MM.1S (cell line): ENCODE measurements at regions not wholly inside any gene's neighbourhood (a gene's known extent, or its start where the extent isn't known, plus 50 kb on each side); places are given as distances from the start of the nearest gene placed in this dataset.

Experiments
- DNase-seq: peaks from one replicate; pipeline ENCODE4 v3.0.0-alpha.2; 2015
- H2AFZ ChIP-seq: fragments of 300-600 bp; sonication (generic); 2 replicates; pipeline ENCODE4 v1.6.0; 2016; ENCODE audit warnings: antibody characterized with exemption, low read length
- H3F3A ChIP-seq: fragments of 300-600 bp; sonication (generic); 2 replicates; pipeline ENCODE4 v1.6.1; 2016; ENCODE audit warnings: mild to moderate bottlenecking, antibody characterized with exemption, low read length, moderate library complexity, mixed read lengths; ENCODE audit not compliant: insufficient read depth
- H3K27ac ChIP-seq: fragments of 300-600 bp; sonication (generic); 2 replicates; pipeline ENCODE4 v1.5.1; 2016; ENCODE audit warnings: mild to moderate bottlenecking, low read length
- H3K27me3 ChIP-seq: fragments of 300-600 bp; sonication (generic); replicated peaks from 2 replicates; pipeline ENCODE4 v1.6.0; 2016; ENCODE audit warnings: low read length; ENCODE audit not compliant: insufficient read depth
- H3K36me3 ChIP-seq: fragments of 300-600 bp; sonication (generic); replicated peaks from 2 replicates; pipeline ENCODE4 v1.6.1; 2016; ENCODE audit warnings: mild to moderate bottlenecking, low read length, mixed read lengths; ENCODE audit not compliant: insufficient read depth
- H3K4me1 ChIP-seq: fragments of 300-600 bp; sonication (generic); 2 replicates; pipeline ENCODE4 v1.6.1; 2016; ENCODE audit warnings: low read length, mixed read lengths
- H3K4me2 ChIP-seq: fragments of 300-600 bp; sonication (generic); 2 replicates; pipeline ENCODE4 v1.6.0; 2016; ENCODE audit warnings: low read depth, low read length
- H3K4me3 ChIP-seq: fragments of 300-600 bp; sonication (generic); 2 replicates; pipeline ENCODE4 v1.5.1; 2016; ENCODE audit warnings: low read length, mixed read lengths
- H3K79me2 ChIP-seq: fragments of 300-600 bp; sonication (generic); 2 replicates; pipeline ENCODE4 v1.6.1; 2016; ENCODE audit warnings: mixed run types, low read length, mixed read lengths
- H3K9ac ChIP-seq: fragments of 300-600 bp; sonication (generic); 2 replicates; pipeline ENCODE4 v1.6.1; 2016; ENCODE audit warnings: low read length, mixed read lengths
- H3K9me2 ChIP-seq: fragments of 300-600 bp; sonication (generic); replicated peaks from 2 replicates; pipeline ENCODE4 v1.6.1; 2016; ENCODE audit warnings: mild to moderate bottlenecking, low read length, mixed read lengths; ENCODE audit not compliant: insufficient read depth
- H3K9me3 ChIP-seq: fragments of 300-600 bp; sonication (generic); replicated peaks from 2 replicates; pipeline ENCODE4 v1.6.1; 2016; ENCODE audit warnings: mild to moderate bottlenecking, low read length, mixed read lengths; ENCODE audit not compliant: insufficient read depth
- H4K20me1 ChIP-seq: fragments of 300-600 bp; sonication (generic); 2 replicates; pipeline ENCODE4 v1.6.1; 2016; ENCODE audit warnings: mild to moderate bottlenecking, low read length, moderate library complexity, mixed read lengths; ENCODE audit not compliant: insufficient read depth
- EZH2 ChIP-seq: fragments of 300-600 bp; sonication (generic); optimal IDR thresholded peaks from 2 replicates; pipeline ENCODE3; 2017; ENCODE audit warnings: low read depth, mild to moderate bottlenecking, antibody characterized with exemption, low read length, mixed read lengths
- EZH2phosphoT487 ChIP-seq: fragments of 300-600 bp; sonication (generic); IDR thresholded peaks from 2 replicates; pipeline ENCODE4 v1.6.1; 2018; ENCODE audit warnings: antibody characterized with exemption, low read length
- TF ChIP-seq, protein P1 (sequence below): fragments of 300-600 bp; sonication (generic); IDR thresholded peaks from 2 replicates; pipeline ENCODE4 v1.5.1; 2016; ENCODE audit warnings: antibody characterized with exemption, low read length, mixed read lengths

DNA sequence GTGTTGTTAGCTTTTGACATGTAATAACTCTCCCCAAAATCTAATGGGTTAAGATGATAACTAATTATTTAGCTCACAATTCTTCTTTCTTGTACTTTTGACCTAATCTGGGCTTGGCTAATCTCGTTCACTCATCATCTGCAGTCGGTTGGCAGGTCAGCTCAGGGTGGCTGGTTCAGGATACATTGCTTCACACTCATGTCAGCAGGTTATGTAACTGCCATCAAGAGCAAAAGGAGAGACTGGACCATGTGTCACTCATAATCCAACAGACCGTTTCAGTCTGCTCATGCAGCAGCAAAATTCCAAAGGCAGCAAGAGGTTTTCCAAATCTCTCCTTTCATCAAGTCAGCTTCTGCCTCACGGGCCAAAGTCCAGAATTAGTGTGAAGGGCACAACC lies 998.4 kb upstream of the CTNND2 start:
- H3F3A ChIP-seq = no peaks in the 10 kb centered on the region
- H3K9me2 ChIP-seq = no peaks in the 10 kb centered on the region
- no peak overlapping the region for H3K4me2 ChIP-seq
- no peak for DNase-seq
- no peaks in the 10 kb centered on the region for H3K9me3 ChIP-seq
- TF ChIP-seq EZH2phosphoT487 = no peak
- TF ChIP-seq, protein P1, sequence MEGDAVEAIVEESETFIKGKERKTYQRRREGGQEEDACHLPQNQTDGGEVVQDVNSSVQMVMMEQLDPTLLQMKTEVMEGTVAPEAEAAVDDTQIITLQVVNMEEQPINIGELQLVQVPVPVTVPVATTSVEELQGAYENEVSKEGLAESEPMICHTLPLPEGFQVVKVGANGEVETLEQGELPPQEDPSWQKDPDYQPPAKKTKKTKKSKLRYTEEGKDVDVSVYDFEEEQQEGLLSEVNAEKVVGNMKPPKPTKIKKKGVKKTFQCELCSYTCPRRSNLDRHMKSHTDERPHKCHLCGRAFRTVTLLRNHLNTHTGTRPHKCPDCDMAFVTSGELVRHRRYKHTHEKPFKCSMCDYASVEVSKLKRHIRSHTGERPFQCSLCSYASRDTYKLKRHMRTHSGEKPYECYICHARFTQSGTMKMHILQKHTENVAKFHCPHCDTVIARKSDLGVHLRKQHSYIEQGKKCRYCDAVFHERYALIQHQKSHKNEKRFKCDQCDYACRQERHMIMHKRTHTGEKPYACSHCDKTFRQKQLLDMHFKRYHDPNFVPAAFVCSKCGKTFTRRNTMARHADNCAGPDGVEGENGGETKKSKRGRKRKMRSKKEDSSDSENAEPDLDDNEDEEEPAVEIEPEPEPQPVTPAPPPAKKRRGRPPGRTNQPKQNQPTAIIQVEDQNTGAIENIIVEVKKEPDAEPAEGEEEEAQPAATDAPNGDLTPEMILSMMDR = no peak
- TF ChIP-seq EZH2 = no peak
- H3K4me1 ChIP-seq = no peaks in the 10 kb centered on the region
- no peaks in the 10 kb centered on the region for H3K27me3 ChIP-seq
- no peaks in the 10 kb centered on the region for H3K36me3 ChIP-seq
- no peak overlapping the region for H3K4me3 ChIP-seq
- no peak overlapping the region for H3K9ac ChIP-seq
- no peaks in the 10 kb centered on the region for H4K20me1 ChIP-seq
- H3K27ac ChIP-seq = no peak overlapping the region
- H3K79me2 ChIP-seq = no peaks in the 10 kb centered on the region
- no peak overlapping the region for H2AFZ ChIP-seq

DNA sequence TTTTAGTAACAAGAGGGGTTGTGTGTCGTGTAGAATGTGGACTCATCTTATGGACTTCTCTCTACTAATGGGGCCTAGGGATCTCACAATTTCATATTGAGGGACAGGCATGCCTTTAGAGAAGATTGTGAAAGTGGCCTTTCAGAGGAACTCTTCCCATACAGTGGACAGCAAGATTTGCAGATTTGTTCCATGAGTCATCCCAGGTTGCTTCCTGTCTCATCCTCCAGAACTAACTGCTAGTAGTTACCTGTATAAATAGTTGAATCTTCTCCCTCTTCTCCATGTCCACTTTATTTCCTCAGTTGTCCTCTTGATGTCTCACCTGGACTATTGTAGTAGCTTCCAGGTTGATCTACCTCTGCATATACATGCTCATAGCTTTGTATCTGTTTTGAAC lies 997.5 kb upstream of the CTNND2 start:
- H3K9ac ChIP-seq = no peak overlapping the region
- H4K20me1 ChIP-seq = no peaks in the 10 kb centered on the region
- DNase-seq = no peak
- no peaks in the 10 kb centered on the region for H3K79me2 ChIP-seq
- no peak overlapping the region for H3K4me3 ChIP-seq
- no peak overlapping the region for H3K4me2 ChIP-seq
- no peaks in the 10 kb centered on the region for H3K9me2 ChIP-seq
- H3K27ac ChIP-seq = no peak overlapping the region
- no peaks in the 10 kb centered on the region for H3F3A ChIP-seq
- H3K27me3 ChIP-seq = no peaks in the 10 kb centered on the region
- TF ChIP-seq EZH2 (no peak), EZH2phosphoT487 (no peak)
- TF ChIP-seq, protein P1 = no peak
- H3K36me3 ChIP-seq = no peaks in the 10 kb centered on the region
- no peak overlapping the region for H2AFZ ChIP-seq
- no peaks in the 10 kb centered on the region for H3K4me1 ChIP-seq
- H3K9me3 ChIP-seq = no peaks in the 10 kb centered on the region

DNA sequence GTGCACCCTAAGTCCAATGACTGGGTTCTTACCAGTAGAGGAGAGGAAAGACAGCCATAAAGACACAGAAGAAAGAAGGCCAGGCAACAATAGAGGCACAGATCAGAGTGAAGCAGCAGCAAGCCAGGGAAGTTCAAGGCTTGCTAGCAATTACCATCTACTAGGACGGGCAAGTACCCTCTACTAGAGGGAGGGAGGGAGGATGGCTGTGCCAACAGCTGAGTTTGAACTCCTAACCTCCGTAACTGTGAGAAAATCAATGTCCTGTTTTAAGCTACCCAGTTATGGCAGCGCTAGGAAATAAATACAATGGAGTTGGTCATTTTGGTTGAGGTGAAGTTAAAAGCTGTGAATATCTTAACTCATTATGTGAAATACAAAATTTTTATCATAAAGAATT lies 991.8 kb upstream of the CTNND2 start:
- H3K27ac ChIP-seq = no peak overlapping the region
- no peak overlapping the region for H3K4me2 ChIP-seq
- no peaks in the 10 kb centered on the region for H3F3A ChIP-seq
- no peaks in the 10 kb centered on the region for H3K9me3 ChIP-seq
- H3K9ac ChIP-seq = no peak overlapping the region
- H3K27me3 ChIP-seq = no peaks in the 10 kb centered on the region
- H3K4me1 ChIP-seq = no peaks in the 10 kb centered on the region
- DNase-seq = no peak
- H2AFZ ChIP-seq = no peak overlapping the region
- no peaks in the 10 kb centered on the region for H3K36me3 ChIP-seq
- H3K79me2 ChIP-seq = no peaks in the 10 kb centered on the region
- TF ChIP-seq EZH2phosphoT487 (no peak), EZH2 (no peak)
- TF ChIP-seq, protein P1 = no peak
- H3K9me2 ChIP-seq = no peaks in the 10 kb centered on the region
- no peak overlapping the region for H3K4me3 ChIP-seq
- no peaks in the 10 kb centered on the region for H4K20me1 ChIP-seq

DNA sequence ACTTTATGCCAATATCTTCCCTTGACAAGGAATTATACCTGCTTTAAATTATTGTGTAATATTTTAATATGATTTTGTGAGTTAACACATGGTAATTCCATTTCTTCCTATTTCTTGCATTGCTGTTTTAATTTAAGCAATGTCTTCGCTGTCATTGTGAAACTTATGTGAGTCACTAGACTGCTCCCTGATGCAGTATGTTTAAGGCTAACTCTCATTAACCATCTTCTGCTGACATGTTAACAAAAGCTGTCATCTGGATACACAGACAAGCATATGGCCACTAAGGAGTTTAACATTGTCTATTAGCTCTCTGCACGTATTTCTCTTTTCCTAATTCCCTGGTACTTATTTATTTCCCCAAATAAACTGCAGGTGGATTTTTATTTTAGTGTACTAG lies 980.8 kb upstream of the CTNND2 start:
- Histone ChIP-seq H3K79me2 (no peaks in the 10 kb centered on the region), H3K27ac (no peak overlapping the region), H3K4me3 (no peak overlapping the region), H2AFZ (no peak overlapping the region), H3K27me3 (no peaks in the 10 kb centered on the region), H3K9me2 (no peaks in the 10 kb centered on the region), H3K9ac (no peak overlapping the region), H3K9me3 (no peaks in the 10 kb centered on the region), H3F3A (no peaks in the 10 kb centered on the region), H4K20me1 (no peaks in the 10 kb centered on the region), H3K4me1 (no peaks in the 10 kb centered on the region), H3K36me3 (no peaks in the 10 kb centered on the region), H3K4me2 (no peak overlapping the region)
- TF ChIP-seq, protein P1 = no peak
- no peak for TF ChIP-seq EZH2phosphoT487
- TF ChIP-seq EZH2 = no peak
- no peak for DNase-seq
